Sigmoid colon (tissue), 6 donors: ENCODE measurements at regions not wholly inside any gene's neighbourhood (a gene's known extent, or its start where the extent isn't known, plus 50 kb on each side); places are given as distances from the start of the nearest gene placed in this dataset.

Source experiments
- DNase-seq: peaks from one replicate; pipeline ENCODE4 v3.0.0-alpha.2; 2019
- H3K27ac ChIP-seq, 4 donors: fragments of 200-600 bp; sonication (generic); one replicate each; pipeline ENCODE4 v1.5.1; 2016 to 2019; ENCODE audit warnings: mild to moderate bottlenecking in 1 of 4
- H3K27me3 ChIP-seq, 3 donors: fragments of 200-600 bp; sonication (generic); one replicate each; pipeline ENCODE4 v1.5.1; 2019; ENCODE audit warnings: mild to moderate bottlenecking in 1 of 3
- H3K36me3 ChIP-seq, 4 donors: fragments of 200-600 bp; sonication (generic); one replicate each; pipeline ENCODE4 v1.5.1; 2016 to 2019
- H3K4me1 ChIP-seq, 4 donors: fragments of 200-600 bp; sonication (generic); one replicate each; pipeline ENCODE4 v1.5.1; 2017 to 2019
- H3K4me3 ChIP-seq, 4 donors: fragments of 200-600 bp; sonication (generic); one replicate each; pipeline ENCODE4 v1.5.1; 2017 to 2019; ENCODE audit warnings: mild to moderate bottlenecking in 2 of 4, moderate library complexity in 1 of 4
- H3K9me3 ChIP-seq, 4 donors: fragments of 200-600 bp in 3 of 4; sonication (generic) in 3 of 4; one replicate each; pipeline versions ENCODE4 v1.5.1 to v1.6.1; 2013 to 2019
- EP300 ChIP-seq, 4 donors: sonication (generic); formaldehyde crosslinking; IDR thresholded peaks; one replicate each; pipeline ENCODE4 v1.6.1; 2017; ENCODE audit warnings: antibody characterized with exemption in 4 of 4
- POLR2A ChIP-seq, 2 donors: fragments of 450-650 bp; IDR thresholded peaks; one replicate each; pipeline ENCODE4 v1.6.1; 2016; ENCODE audit warnings: antibody characterized with exemption in 2 of 2, mild to moderate bottlenecking in 2 of 2, moderate library complexity in 2 of 2
- POLR2AphosphoS5 ChIP-seq, 4 donors: sonication (generic); formaldehyde crosslinking; IDR thresholded peaks; one replicate each; pipeline ENCODE4 v1.6.1; 2017; ENCODE audit warnings: antibody characterized with exemption in 4 of 4
- WGBS, 2 donors: extraction: QIAGEN DNeasy Blood & Tissue Kit; methylation state at CpG; one replicate each; pipeline ENCODE4 v1.1.7; 2013; 5-methylcytosine and 5-hydroxymethylcytosine counted together
- intact Hi-C: fragments of 100-400 bp; cut with DNase I; formaldehyde crosslinking; loops from one replicate; pipeline ENCODE4 v1.15.1; 2023
- TF ChIP-seq, protein P1 (sequence below), 4 experiments: fragments of 450-650 bp in 3 of 4; fragments of 200-600 bp in 1 of 4; IDR thresholded peaks; one replicate each; pipeline ENCODE4 v1.5.1; 2016 to 2019; ENCODE audit warnings: antibody characterized with exemption in 4 of 4, mild to moderate bottlenecking in 3 of 4, moderate library complexity in 2 of 4
- donor health status: healthy with polysubstance abuse.
- donor health status: healthy.

DNA sequence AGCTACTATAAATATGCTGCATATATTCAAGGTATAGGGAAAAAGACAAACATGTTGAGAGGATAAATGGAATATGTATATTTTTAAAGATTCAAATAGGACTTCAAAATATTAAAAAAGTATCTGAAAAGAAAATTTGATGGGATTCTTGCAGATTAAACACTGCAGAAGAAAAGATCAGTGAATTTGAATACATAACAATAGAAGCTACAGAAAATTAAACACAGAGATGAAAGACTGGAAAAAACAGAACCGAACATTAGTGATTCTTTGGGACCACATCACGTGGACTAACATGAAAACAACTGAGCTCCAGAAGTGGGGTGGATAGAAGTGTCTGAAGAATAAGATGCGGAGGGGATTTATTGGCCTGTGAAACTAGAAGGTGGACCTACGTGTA is 217.2 kb downstream of the RFC3 start:
- TF ChIP-seq, protein P1, sequence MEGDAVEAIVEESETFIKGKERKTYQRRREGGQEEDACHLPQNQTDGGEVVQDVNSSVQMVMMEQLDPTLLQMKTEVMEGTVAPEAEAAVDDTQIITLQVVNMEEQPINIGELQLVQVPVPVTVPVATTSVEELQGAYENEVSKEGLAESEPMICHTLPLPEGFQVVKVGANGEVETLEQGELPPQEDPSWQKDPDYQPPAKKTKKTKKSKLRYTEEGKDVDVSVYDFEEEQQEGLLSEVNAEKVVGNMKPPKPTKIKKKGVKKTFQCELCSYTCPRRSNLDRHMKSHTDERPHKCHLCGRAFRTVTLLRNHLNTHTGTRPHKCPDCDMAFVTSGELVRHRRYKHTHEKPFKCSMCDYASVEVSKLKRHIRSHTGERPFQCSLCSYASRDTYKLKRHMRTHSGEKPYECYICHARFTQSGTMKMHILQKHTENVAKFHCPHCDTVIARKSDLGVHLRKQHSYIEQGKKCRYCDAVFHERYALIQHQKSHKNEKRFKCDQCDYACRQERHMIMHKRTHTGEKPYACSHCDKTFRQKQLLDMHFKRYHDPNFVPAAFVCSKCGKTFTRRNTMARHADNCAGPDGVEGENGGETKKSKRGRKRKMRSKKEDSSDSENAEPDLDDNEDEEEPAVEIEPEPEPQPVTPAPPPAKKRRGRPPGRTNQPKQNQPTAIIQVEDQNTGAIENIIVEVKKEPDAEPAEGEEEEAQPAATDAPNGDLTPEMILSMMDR (IDR thresholded peaks at IDR 0.05), result no peak
- no peak for TF ChIP-seq EP300 (IDR thresholded peaks at IDR 0.05)
- TF ChIP-seq POLR2AphosphoS5 (IDR thresholded peaks at IDR 0.05), result no peak
- TF ChIP-seq POLR2A (IDR thresholded peaks at IDR 0.05), result no peak
- Histone ChIP-seq H3K36me3 (no peaks in the 10 kb centered on the region), H3K4me1 (no peaks in the 10 kb centered on the region), H3K27me3 (no peaks in the 10 kb centered on the region), H3K9me3 (peaks cover 0 to 3% (median 0%) of the 10 kb centered on the region in 4 donors), H3K4me3 (no peak overlapping the region), H3K27ac (no peak overlapping the region)
- no peak for DNase-seq
- intact Hi-C loops, result no loop called here
- 91 to 93% methylated on average over 4 of the region's 4 CpGs for WGBS, 2 donors

DNA sequence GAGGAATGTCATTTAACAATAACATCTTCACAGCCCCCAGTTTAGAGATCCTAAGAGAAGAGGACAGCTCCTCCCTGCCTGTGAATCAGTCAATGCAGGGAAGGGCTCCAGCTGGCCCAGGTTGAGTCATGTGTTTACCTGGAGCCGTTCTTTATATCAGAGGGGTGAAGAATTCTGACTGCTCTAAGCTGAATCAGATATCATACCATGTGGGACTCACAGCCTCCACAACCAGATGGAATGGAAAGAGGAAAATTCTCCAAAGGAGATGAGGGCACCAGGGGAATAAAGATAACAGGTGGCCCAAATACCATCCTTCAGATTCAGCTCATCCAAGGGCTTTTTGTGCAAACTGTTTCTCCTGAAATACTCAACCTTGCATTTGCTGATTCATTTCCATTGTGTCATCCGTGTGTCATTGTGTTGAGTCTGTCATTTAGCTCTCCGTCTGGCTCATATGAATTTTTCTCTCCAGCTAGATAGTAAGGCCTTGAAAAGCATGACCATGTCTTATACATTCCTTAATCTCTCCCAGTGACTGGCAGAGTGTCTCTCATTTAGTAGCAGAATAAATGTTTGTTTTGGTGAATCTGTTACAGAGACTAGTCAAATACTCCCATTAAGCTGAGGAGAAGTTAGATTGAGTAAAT is 217.9 kb downstream of the RFC3 start:
- intact Hi-C loops, result no loop called here
- TF ChIP-seq EP300 (IDR thresholded peaks at IDR 0.05), result no peak
- TF ChIP-seq, protein P1 (IDR thresholded peaks at IDR 0.05), result no peak
- no peak for TF ChIP-seq POLR2A (IDR thresholded peaks at IDR 0.05)
- no peak for TF ChIP-seq POLR2AphosphoS5 (IDR thresholded peaks at IDR 0.05)
- Histone ChIP-seq H3K27ac (no peak overlapping the region), H3K36me3 (no peaks in the 10 kb centered on the region), H3K27me3 (no peaks in the 10 kb centered on the region), H3K4me1 (no peaks in the 10 kb centered on the region), H3K4me3 (no peak overlapping the region), H3K9me3 (peaks cover 0 to 3% (median 0%) of the 10 kb centered on the region in 4 donors)
- no peak for DNase-seq
- WGBS, 2 donors, result 74 to 81% methylated on average over 3 of the region's 3 CpGs

DNA sequence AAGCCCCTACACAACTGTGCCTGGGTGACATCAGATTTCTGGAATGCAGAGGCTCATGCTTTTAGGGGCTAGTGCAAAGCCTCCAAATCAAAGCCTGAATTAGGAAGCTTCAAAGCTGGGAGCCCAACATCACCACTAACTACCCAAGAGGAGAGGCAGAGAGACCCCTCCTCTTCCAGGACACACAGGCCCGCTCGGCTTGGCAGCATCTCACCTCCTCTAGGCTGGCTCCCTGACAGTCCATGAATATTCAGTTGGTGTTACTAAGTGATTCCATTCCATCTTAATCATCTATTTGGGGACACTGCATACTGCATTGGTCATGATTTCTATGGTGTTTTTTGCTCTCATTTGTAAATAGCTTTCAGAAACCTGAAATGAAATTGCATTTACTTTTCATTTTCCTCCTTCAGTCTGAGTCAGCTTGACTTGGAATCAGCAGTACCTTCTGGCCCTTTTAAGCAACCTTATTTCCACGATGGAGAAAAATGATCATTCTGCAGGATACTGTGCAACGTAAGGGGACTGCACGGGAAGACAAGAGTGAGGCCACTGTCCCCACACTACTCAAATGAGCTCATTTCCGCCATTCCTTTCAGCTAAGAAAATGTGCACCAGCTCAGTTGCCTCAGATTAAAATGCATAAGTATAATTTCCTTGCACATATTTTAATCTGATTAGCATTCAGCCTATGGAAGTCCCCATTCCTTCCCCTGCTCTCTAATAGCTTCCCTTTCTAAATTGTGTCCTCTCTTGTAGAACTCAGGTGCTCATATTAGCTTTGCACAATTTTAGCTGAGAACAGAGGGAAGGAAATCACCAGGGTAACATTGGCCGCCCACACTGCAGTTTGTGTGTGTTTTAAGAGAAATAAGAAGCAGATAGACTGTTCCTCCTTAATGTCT is 219.9 kb downstream of the RFC3 start:
- Histone ChIP-seq H3K36me3 (no peaks in the 10 kb centered on the region), H3K9me3 (peaks cover 0 to 3% (median 0%) of the 10 kb centered on the region in 4 donors), H3K27me3 (no peaks in the 10 kb centered on the region), H3K4me3 (no peak overlapping the region), H3K4me1 (no peaks in the 10 kb centered on the region), H3K27ac (no peak overlapping the region)
- 87 to 92% methylated on average over 7 of the region's 7 CpGs for WGBS, 2 donors
- DNase-seq, result no peak
- TF ChIP-seq, protein P1 (IDR thresholded peaks at IDR 0.05), result no peak
- TF ChIP-seq EP300 (IDR thresholded peaks at IDR 0.05), result no peak
- TF ChIP-seq POLR2A (IDR thresholded peaks at IDR 0.05), result no peak
- no peak for TF ChIP-seq POLR2AphosphoS5 (IDR thresholded peaks at IDR 0.05)
- intact Hi-C loops, result no loop called here

DNA sequence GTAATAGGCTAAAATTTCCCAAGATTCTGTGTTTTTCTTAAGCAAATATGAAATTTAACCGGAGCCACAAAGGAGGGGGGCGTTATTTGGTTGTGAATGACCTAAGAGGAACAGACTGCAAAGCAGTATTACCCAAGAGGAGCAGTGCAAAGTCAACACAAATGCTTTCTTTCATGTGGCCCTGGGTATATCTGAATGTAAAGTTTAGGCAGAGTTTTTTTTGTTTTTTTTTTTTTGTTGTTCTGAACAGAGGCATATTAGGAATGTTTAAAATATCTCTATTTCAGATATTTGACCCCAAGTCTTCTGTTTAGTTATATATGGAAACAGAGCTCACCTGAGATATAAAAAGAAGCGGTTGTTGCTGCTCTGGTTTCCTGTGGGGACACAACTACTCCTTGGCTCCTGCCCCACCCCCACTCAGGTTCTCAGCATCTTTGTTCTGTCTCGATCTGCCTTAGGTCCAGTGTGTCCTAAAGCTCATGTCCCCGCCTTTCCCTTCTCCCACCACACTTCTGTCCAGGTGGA is 220.7 kb downstream of the RFC3 start:
- Histone ChIP-seq H3K27ac (no peak overlapping the region), H3K27me3 (no peaks in the 10 kb centered on the region), H3K36me3 (no peaks in the 10 kb centered on the region), H3K9me3 (peaks cover 0 to 3% (median 0%) of the 10 kb centered on the region in 4 donors), H3K4me1 (no peaks in the 10 kb centered on the region), H3K4me3 (no peak overlapping the region)
- TF ChIP-seq EP300 (IDR thresholded peaks at IDR 0.05), result no peak
- TF ChIP-seq, protein P1 (IDR thresholded peaks at IDR 0.05), result no peak
- no peak for TF ChIP-seq POLR2AphosphoS5 (IDR thresholded peaks at IDR 0.05)
- no peak for TF ChIP-seq POLR2A (IDR thresholded peaks at IDR 0.05)
- 71 to 78% methylated on average over 5 of the region's 5 CpGs for WGBS, 2 donors
- intact Hi-C loops, result no loop called here
- no peak for DNase-seq
